ENCODE measurements at regions not wholly inside any gene's neighbourhood (a gene's known extent, or its start where the extent isn't known, plus 50 kb on each side); places are given as distances from the start of the nearest gene placed in this dataset.

DNA sequence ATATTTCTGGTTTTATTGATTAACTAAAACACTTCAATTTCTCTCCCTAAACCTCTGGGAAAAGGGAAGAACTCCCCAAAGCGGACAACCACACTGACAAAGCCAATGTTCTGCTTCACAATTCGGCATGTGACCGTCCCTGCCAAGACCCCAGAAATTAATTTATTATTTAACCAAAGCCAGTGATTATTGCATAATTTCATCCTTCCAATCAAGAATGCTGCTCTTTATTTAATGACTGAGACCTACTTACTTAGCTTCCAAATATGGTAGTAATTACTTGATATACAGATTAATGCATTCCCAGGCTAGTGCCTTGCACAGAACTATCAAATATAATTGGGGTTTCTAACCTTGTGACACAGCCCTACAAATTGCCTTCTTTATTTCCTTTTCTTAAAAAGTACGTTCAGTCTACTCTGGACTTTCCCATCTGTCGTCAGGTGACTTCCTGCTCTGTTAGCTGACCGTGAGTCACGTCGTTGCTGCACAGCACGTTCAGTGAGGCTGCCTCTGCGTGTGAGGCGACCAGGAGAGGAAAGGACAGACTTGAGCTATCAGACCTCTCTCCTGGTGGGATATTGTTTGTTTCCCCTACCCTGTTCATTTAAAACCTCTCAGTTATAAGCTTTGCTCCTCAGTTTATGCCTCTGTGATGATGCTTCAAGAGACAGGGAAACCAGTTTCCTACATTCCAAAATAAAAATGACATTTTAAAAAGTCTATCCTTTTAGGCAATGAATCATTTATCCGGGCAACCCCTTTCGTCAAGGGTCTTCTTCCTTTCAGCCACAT, 55.7 kb upstream of the TNFAIP3 start:
- Histone ChIP-seq H3K79me2 (ENCODE audit: insufficient read depth, low read length) (no peaks in the 10 kb centered on the region), H3K9ac (ENCODE audit: extremely low read depth, insufficient read length, low read length) (no peak overlapping the region), H3K9me3 (ENCODE audit: control insufficient read depth, low read depth, low read length) (no peaks in the 10 kb centered on the region), H3K27me3 (ENCODE audit: insufficient read depth, low read length) (no peaks in the 10 kb centered on the region), H4K91ac (ENCODE audit: insufficient read length, low read depth, low read length) (no peak overlapping the region), H2BK12ac (ENCODE audit: insufficient read length, low read depth, low read length) (no peak overlapping the region), H4K8ac (replicated peaks; ENCODE audit: insufficient read length, low read depth, low read length) (no peak overlapping the region), H3K56ac (ENCODE audit: insufficient read length, low read depth, low read length) (no peak overlapping the region), H3K4me2 (ENCODE audit: insufficient read depth, insufficient read length, low read length) (no peak overlapping the region), H2AK5ac (ENCODE audit: insufficient read length, low read length) (no peak overlapping the region), H3K23ac (ENCODE audit: insufficient read length, low read depth, low read length) (no peak overlapping the region), H3K14ac (ENCODE audit: insufficient read depth, low read length) (no peak overlapping the region), H2BK20ac (ENCODE audit: low read depth, low read length, poor library complexity, severe bottlenecking) (no peak overlapping the region), H3T11ph (ENCODE audit: low read length) (no peak overlapping the region), H2BK5ac (ENCODE audit: insufficient read length, low read length) (no peak overlapping the region), H3K4me1 (ENCODE audit: insufficient read depth, low read length) (no peaks in the 10 kb centered on the region), H3K18ac (ENCODE audit: insufficient read length, low read depth, low read length) (no peak overlapping the region), H4K5ac (ENCODE audit: insufficient read length, low read depth, low read length) (no peak overlapping the region), H4K20me1 (ENCODE audit: control insufficient read depth, insufficient read depth, insufficient read length) (no peaks in the 10 kb centered on the region), H2BK120ac (ENCODE audit: low read depth, low read length, poor library complexity, severe bottlenecking) (no peak overlapping the region), H2AFZ (ENCODE audit: low read length) (no peak overlapping the region), H3K79me1 (ENCODE audit: insufficient read depth, low read depth, low read length, poor library complexity, severe bottlenecking) (no peaks in the 10 kb centered on the region), H3K23me2 (ENCODE audit: insufficient read length, low read depth, low read length, poor library complexity, severe bottlenecking) (no peaks in the 10 kb centered on the region), H2BK15ac (ENCODE audit: low read depth, low read length) (no peak overlapping the region), H3K4ac (ENCODE audit: low read depth, low read length) (no peak overlapping the region), H3K27ac (ENCODE audit: insufficient read length, low read depth, low read length) (no peak overlapping the region)
- Mint-ChIP-seq H3K4me1 (peaks cover 0 to 7% of the 10 kb centered on the region in 2 experiments; a peak in 2 of 4 replicates), H3K27me3 (ENCODE audit: low read depth) (no peaks in the 10 kb centered on the region; the same call in 1 of the 2 replicates), H3K4me3 (no peak overlapping the region), H3K27ac (no peak overlapping the region), H3K36me3 (ENCODE audit: insufficient read depth in 1 of 3, low read depth in 3 of 3) (no peaks in the 10 kb centered on the region; a peak in 1 of 7 replicates), H3K9me3 (no peaks in the 10 kb centered on the region)
- no CpG with 5 or more reads among the region's 13 CpGs for WGBS (ENCODE audit: extremely low coverage, insufficient read length, low lambda C conversion rate)
- no peak for DNase-seq
- no peak for TF ChIP-seq CTCF (conservative IDR thresholded peaks at IDR 0.05)

All from H9 (cell line).